IMR-90 (cell line): ENCODE measurements at regions not wholly inside any gene's neighbourhood (a gene's known extent, or its start where the extent isn't known, plus 50 kb on each side); places are given as distances from the start of the nearest gene placed in this dataset.

Experiments
- ATAC-seq: fragments of 200-7000 bp; cut with Tn5 transposase; 2 replicates; pipeline ENCODE4 v1.9.1; 2020; ENCODE audit warnings: low read depth, mild to moderate bottlenecking, moderate library complexity
- BruUV-seq: library from RNA; stranded (reverse); fragments of 400-500 nt; replicated peaks from 2 replicates; lab custom pipeline; 2021; lab: Mats Ljungman, UMichigan
- CTCF ChIA-PET: fragments of 300-600 bp; formaldehyde crosslinking; extraction: SDS; loops from one replicate; lab custom pipeline; 2021; ENCODE audit warnings: antibody characterized with exemption; lab: Yijun Ruan, JAX
- POLR2A ChIA-PET: fragments of 300-600 bp; sonication (Branson Sonifier 250); formaldehyde crosslinking; loops from one replicate; lab custom pipeline; 2022; ENCODE audit warnings: antibody characterized with exemption; ENCODE audit not compliant: unreplicated experiment; lab: Charles Lee
- DNase-seq: peaks from one replicate; pipeline ENCODE4 v3.0.0; 2013
- H2AFZ ChIP-seq: replicated peaks from 2 replicates; pipeline ENCODE3; 2013; ENCODE audit warnings: low read length, mild to moderate bottlenecking; ENCODE audit not compliant: poor library complexity
- H2AK5ac ChIP-seq: 2 replicates; pipeline ENCODE4 v1.6.1; 2013; ENCODE audit warnings: low read depth, low read length, inconsistent platforms
- H2AK9ac ChIP-seq: replicated peaks from 2 replicates; pipeline ENCODE3; 2013; ENCODE audit warnings: mild to moderate bottlenecking, low read depth, low read length, moderate library complexity; ENCODE audit not compliant: poor library complexity
- H2BK120ac ChIP-seq: 2 replicates; pipeline ENCODE4 v1.6.1; 2013; ENCODE audit warnings: low read depth, low read length, inconsistent platforms
- H2BK15ac ChIP-seq: 3 replicates; pipeline ENCODE4 v1.6.1; 2013; ENCODE audit warnings: low read depth, low read length, inconsistent platforms
- H2BK20ac ChIP-seq: 2 replicates; pipeline ENCODE4 v1.6.1; 2013; ENCODE audit warnings: low read depth, mild to moderate bottlenecking, inconsistent platforms, low read length, moderate library complexity
- H2BK5ac ChIP-seq: 2 replicates; pipeline ENCODE4 v1.6.1; 2013; ENCODE audit warnings: mild to moderate bottlenecking, low read depth, low read length, inconsistent platforms; ENCODE audit not compliant: poor library complexity, severe bottlenecking
- H3K14ac ChIP-seq: replicated peaks from 2 replicates; pipeline ENCODE4 v1.6.1; 2013; ENCODE audit warnings: low read depth, low read length, inconsistent platforms
- H3K18ac ChIP-seq: 2 replicates; pipeline ENCODE4 v1.6.1; 2013; ENCODE audit warnings: low read depth, low read length, control low read depth
- H3K23ac ChIP-seq: 2 replicates; pipeline ENCODE4 v1.6.1; 2013; ENCODE audit warnings: low read depth, low read length, inconsistent platforms
- H3K27ac ChIP-seq: 2 replicates; pipeline ENCODE4 v1.5.1; 2013; ENCODE audit warnings: mild to moderate bottlenecking, control low read depth, low read length; ENCODE audit not compliant: insufficient read depth
- H3K27me3 ChIP-seq: 2 replicates; pipeline ENCODE4 v1.6.1; 2013; ENCODE audit warnings: low read length; ENCODE audit not compliant: control insufficient read depth, insufficient read depth
- H3K36me3 ChIP-seq: 2 replicates; pipeline ENCODE4 v1.6.1; 2013; ENCODE audit warnings: low read length, mixed read lengths; ENCODE audit not compliant: control insufficient read depth, insufficient read depth
- H3K4ac ChIP-seq: 2 replicates; pipeline ENCODE4 v1.6.1; 2013; ENCODE audit warnings: low read depth, low read length, inconsistent platforms
- H3K4me1 ChIP-seq: 2 replicates; pipeline ENCODE4 v1.6.1; 2013; ENCODE audit warnings: low read length, mixed read lengths; ENCODE audit not compliant: control insufficient read depth, insufficient read depth
- H3K4me2 ChIP-seq: 2 replicates; pipeline ENCODE4 v1.6.1; 2013; ENCODE audit warnings: low read depth, mild to moderate bottlenecking, control low read depth, low read length, moderate library complexity
- H3K4me3 ChIP-seq: 2 replicates; pipeline ENCODE4 v1.5.1; 2013; ENCODE audit warnings: low read depth, mild to moderate bottlenecking, control low read depth, low read length, moderate library complexity; ENCODE audit not compliant: insufficient read depth
- H3K56ac ChIP-seq: 2 replicates; pipeline ENCODE4 v1.6.1; 2013; ENCODE audit warnings: low read length, inconsistent platforms; ENCODE audit not compliant: insufficient read depth; ENCODE audit errors: extremely low read depth
- H3K79me1 ChIP-seq, 2 experiments: 2 replicates each; pipeline ENCODE4 v1.6.1; 2013; ENCODE audit warnings: low read length in 2 of 2, inconsistent platforms in 1 of 2, low read depth in 1 of 2
- H3K9ac ChIP-seq: 2 replicates; pipeline ENCODE4 v1.6.1; 2013; ENCODE audit warnings: low read depth, low read length, control low read depth
- H3K9me1 ChIP-seq: 2 replicates; pipeline ENCODE4 v1.6.1; 2013; ENCODE audit warnings: low read length, inconsistent platforms; ENCODE audit not compliant: insufficient read depth
- H3K9me3 ChIP-seq: 2 replicates; pipeline ENCODE4 v1.6.1; 2013; ENCODE audit warnings: low read length; ENCODE audit not compliant: control insufficient read depth, insufficient read depth
- H4K20me1 ChIP-seq: 2 replicates; pipeline ENCODE4 v1.6.1; 2013; ENCODE audit warnings: low read length, inconsistent platforms; ENCODE audit not compliant: insufficient read depth
- H4K5ac ChIP-seq: 2 replicates; pipeline ENCODE4 v1.6.1; 2013; ENCODE audit warnings: mild to moderate bottlenecking, low read depth, low read length, control low read depth
- H4K8ac ChIP-seq, 2 experiments: 2 replicates each; pipeline ENCODE4 v1.6.1; 2013; ENCODE audit warnings: low read depth in 2 of 2, low read length in 2 of 2, control low read depth in 1 of 2, inconsistent platforms in 1 of 2
- H4K91ac ChIP-seq: 2 replicates; pipeline ENCODE4 v1.6.1; 2013; ENCODE audit warnings: low read depth, low read length, inconsistent platforms; ENCODE audit not compliant: insufficient read depth
- BHLHE40 ChIP-seq: fragments of 150-350 bp; IDR thresholded peaks from 2 replicates; pipeline ENCODE4 v1.6.1; 2016; ENCODE audit warnings: mild to moderate bottlenecking, low read depth, low read length
- ELK1 ChIP-seq: fragments of 150-350 bp; IDR thresholded peaks from 2 replicates; pipeline ENCODE4 v1.6.1; 2016; ENCODE audit warnings: low read depth, mild to moderate bottlenecking, low read length, moderate library complexity, borderline replicate concordance
- MAZ ChIP-seq: IDR thresholded peaks from 2 replicates; pipeline ENCODE4 v1.6.1; 2012; ENCODE audit warnings: low read depth, mild to moderate bottlenecking, low read length, improper control_type of control experiment, moderate library complexity, borderline replicate concordance
- RAD21 ChIP-seq: IDR thresholded peaks from 2 replicates; pipeline ENCODE4 v1.6.1; 2012; ENCODE audit warnings: low read length, improper control_type of control experiment
- SMC3 ChIP-seq: fragments of 150-350 bp; IDR thresholded peaks from 2 replicates; pipeline ENCODE4 v1.6.1; 2016; ENCODE audit warnings: low read depth, mild to moderate bottlenecking, antibody characterized with exemption, low read length, moderate library complexity
- dilution Hi-C: fragments of 300-500 bp; cut with HindIII; formaldehyde crosslinking; loops from one replicate; pipeline ENCODE4 v1.14.3; 2018; ENCODE audit warnings: low sequenced_read_pairs; ENCODE audit not compliant: unreplicated experiment
- in situ Hi-C: fragments of 300-500 bp; cut with MboI; formaldehyde crosslinking; loops from 3 replicates; pipeline ENCODE4 v1.14.3; 2019; ENCODE audit warnings: low sequenced_read_pairs, inconsistent platforms, mixed read lengths
- intact Hi-C: fragments of 100-400 bp; cut with micrococcal nuclease; formaldehyde crosslinking; loops from 2 replicates; pipeline ENCODE4 v1.10.0; 2022

- Histone ChIP-seq H3K9ac (no peak overlapping the region), H3K36me3 (no peaks in the 10 kb centered on the region), H3K4me2 (no peak overlapping the region), H2BK15ac (no peak overlapping the region), H3K9me1 (no peaks in the 10 kb centered on the region), H4K91ac (no peak overlapping the region), H3K27ac (no peak overlapping the region), H3K4me1 (no peaks in the 10 kb centered on the region), H2AK5ac (no peak overlapping the region), H4K20me1 (no peaks in the 10 kb centered on the region), H4K8ac (no peak overlapping the region), H2BK120ac (no peak overlapping the region), H3K79me1 (no peaks in the 10 kb centered on the region), H4K5ac (no peak overlapping the region), H3K4me3 (no peak overlapping the region), H3K18ac (no peak overlapping the region), H3K56ac (no peak overlapping the region), H3K4ac (no peak overlapping the region), H3K23ac (no peak overlapping the region), H3K27me3 (no peaks in the 10 kb centered on the region), H2AK9ac (no peak overlapping the region), H2BK20ac (no peak overlapping the region), H3K9me3 (peaks cover 8% of the 10 kb centered on the region), H2AFZ (no peak overlapping the region), H3K14ac (no peak overlapping the region), H2BK5ac (no peak overlapping the region)
- ChIA-PET CTCF (no interaction called here), POLR2A (no interaction called here)
- BruUV-seq = no TSS peak
- intact Hi-C loops (no loop called here), in situ Hi-C loops (no loop called here), dilution Hi-C loops (no loop called here)
- DNase-seq = no peak
- ATAC-seq = no peak
- TF ChIP-seq MAZ = no peak
- TF ChIP-seq BHLHE40 = no peak
- TF ChIP-seq RAD21 = no peak
- TF ChIP-seq ELK1 = no peak
- TF ChIP-seq SMC3 = no peak
These were observed 268.3 kb upstream of the POGK start for GRCh38 chr1:166570954-166571353.
